Stimulated activated CD4-positive, alpha-beta T cell treated with anti-CD3 and anti-CD28 coated beads, Interleukin-4, amount 100 ng/mL, for 24 hours (primary cell): ENCODE measurements at regions not wholly inside any gene's neighbourhood (a gene's known extent, or its start where the extent isn't known, plus 50 kb on each side); places are given as distances from the start of the nearest gene placed in this dataset.
"Not testable (repeated sequence)": the region's sequence is repeated elsewhere in the genome, so short reads cannot be mapped to it uniquely, and the experiment has no call there.

Experiments used
- DNase-seq: peaks from one replicate; pipeline ENCODE4 v3.0.0-alpha.2; 2020

- DNase-seq: no peak
These were observed 291.5 kb downstream of the SP3 start for GRCh38 chr2:173673640-173674039.

DNA sequence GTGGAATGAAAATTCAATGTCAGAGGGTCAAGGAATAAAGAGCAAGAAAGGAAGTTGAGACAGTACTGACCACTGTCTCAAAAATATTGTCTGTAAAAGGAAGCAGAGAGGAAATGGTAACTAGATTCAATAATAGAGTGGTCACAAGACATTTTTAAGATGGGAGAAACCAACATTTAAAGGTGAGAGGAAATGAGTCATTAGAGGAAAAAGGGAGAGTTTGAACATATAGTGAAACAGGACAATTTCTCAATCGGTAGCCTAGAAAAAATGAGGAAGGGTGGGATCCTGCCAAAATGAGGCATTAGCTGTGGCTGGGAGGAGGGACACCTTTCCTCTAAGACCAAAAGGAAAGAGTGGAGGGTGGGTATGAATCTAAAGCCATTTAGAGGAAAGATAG lies 288.5 kb downstream of the SP3 start:
- no peak for DNase-seq

- DNase-seq: no peak
These were observed 287.0 kb downstream of the SP3 start for GRCh38 chr2:173678186-173678585.

DNA sequence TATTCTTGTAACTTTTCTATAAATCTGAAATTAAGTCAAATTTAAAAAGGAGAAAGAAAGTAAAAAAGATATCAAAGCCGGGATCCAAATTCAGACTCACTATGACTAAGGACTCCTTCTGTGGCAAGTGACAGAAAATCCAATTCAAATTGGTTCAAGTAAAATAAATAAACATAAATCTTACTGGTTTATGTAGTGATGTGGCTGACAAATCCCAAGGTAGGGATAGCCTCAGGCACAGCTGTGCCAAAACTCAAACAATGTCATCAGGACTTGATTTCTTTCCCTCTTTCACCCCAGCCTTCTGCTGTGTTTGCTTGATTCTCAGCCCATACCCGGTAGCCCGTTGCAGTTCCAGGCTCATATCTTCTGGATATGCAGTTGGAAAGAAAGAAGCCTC lies 284.6 kb downstream of the SP3 start:
- DNase-seq: no peak

- DNase-seq: no peak
These were observed 283.1 kb downstream of the SP3 start for GRCh38 chr2:173681881-173682650.

DNA sequence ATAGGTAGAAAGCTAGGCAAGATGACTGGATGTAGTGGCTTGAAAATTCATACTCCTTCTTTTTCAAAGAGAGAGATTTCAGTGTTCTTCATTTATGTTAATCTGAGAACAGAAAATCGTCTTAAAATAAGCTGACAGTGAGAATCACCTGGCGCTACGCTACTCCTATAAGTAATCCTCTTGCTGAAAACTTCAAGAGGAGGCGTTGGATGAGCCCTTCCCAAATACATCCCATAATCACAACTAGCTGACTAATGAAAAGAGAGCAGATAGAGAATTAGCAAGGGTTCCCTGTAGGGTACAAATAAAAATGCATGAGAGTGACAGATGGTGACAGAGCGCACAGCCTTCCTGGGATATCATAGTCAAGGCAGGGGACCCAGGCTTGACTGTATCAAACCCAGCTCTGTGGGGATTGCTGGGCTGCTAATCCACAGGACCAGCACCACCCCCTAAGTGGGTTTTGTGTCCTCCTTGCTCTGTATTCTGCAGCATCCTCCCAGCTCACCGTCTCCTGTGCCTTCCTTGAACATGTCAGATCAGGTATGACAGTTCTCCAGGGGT lies 280.2 kb downstream of the SP3 start:
- DNase-seq: no peak

- DNase-seq: no peak
These were observed 274.8 kb downstream of the SP3 start for GRCh38 chr2:173690349-173690748.

- DNase-seq: no peak
These were observed 273.1 kb downstream of the SP3 start for GRCh38 chr2:173692068-173692467.

DNA sequence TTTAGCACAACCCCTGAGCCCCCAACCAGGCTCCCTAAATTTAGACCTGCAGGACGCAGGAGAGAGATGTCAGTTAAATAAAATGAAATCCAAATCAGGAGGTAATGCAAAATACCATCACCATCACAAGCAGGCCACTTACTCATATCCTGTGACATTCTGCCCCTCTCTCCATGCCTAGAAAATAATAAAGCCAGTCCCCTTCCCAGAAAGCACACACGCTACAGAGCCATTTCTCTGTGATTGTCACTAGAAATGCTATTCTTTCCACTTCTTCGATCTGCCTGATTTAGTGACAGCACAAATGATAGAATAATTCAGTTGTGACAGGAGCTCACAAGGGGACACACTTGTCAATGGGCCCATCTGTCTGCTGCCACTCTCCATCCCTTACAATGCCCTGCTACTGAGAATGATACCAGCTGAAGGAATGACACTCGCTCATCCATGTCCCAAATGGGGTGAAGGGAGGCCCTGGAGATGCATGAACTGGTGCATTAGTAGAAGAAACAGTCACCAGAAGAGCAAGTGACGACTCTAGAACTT lies 272.1 kb downstream of the SP3 start:
- DNase-seq: no peak

DNA sequence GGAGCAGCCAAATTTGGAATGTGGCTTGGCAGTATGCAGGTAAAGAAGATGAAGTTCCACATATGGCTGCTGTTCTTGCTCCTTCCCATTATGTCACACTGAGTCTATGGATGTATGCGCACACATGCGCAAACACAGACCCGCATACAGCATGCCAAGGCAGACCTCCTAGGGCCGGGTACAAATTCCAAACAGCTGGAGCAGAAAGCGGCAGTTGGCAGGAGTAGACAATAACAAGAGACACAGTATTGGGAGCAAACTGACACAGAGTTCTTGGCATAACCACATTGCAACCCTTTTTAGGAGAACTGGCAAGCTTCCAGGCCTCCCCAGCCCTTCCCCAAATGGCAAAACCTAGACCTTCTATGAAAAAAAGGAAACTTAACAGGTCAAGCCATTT lies 268.9 kb downstream of the SP3 start:
- no peak for DNase-seq

- DNase-seq: no peak
These were observed 267.2 kb downstream of the SP3 start for GRCh38 chr2:173697929-173698328.

DNA sequence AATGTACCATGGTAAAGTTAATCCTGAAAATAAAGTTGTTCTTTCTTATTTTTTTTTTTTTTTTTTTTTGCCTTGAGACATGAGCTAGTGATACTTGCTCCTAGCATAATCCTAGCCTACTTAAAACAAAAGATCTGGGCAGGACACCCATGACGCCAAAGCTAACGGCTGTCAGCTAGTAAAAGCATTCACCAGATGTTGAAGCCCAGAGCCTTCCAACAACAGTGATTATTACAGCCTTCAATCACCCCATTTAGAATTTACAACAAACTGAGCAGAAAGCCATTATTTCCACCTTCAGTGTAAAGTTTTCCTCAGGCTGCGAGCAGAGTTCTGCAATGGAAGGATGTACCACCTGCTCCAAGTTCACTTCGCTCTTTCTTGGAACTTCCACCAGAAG lies 259.5 kb downstream of the SP3 start:
- no peak for DNase-seq

DNA sequence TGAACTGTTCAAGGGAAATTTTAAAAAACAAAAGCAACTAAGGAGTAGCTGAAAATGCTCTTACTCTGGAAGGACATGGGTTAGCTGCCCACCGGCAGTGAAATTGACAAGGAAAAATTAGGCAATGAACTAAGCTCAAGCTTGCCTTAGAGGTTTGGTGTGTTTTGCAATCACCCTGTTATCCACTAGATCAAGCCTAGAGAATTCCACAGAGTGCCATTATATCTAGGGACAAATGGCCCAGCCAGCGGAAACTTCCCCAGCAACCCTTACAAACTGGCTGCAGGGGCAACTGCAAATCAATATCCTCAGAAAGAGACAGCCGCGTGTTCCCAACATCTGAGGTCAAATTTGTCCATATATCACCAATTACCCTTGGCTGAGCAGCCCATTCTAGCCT lies 258.2 kb downstream of the SP3 start:
- no peak for DNase-seq

- DNase-seq: no peak
These were observed 256.4 kb downstream of the SP3 start for GRCh38 chr2:173708806-173709205.

GRCh38 chr2:173711816-173712215 lies 253.4 kb downstream of the SP3 start:
- no peak for DNase-seq

- no peak for DNase-seq
These were observed 251.1 kb downstream of the SP3 start for GRCh38 chr2:173713904-173714555.

DNA sequence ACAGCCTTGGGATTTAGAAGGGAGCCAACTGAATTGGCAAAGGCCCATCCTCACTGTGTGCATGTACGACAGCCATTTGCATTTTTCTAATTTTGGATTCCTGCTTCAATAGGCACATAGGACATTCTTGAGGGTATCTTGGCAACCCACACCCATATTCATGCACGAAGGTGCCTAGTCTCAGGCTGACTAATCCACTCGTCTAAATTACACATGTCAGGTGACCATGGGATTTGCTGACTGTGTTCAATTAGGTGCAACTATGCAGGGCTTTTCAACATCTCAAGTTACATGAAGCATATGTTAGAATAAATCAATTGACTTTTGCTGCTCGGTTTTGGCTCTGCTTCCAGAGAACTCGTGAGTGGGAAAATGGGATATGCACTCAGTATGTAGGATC lies 249.7 kb downstream of the SP3 start:
- DNase-seq: no peak

DNA sequence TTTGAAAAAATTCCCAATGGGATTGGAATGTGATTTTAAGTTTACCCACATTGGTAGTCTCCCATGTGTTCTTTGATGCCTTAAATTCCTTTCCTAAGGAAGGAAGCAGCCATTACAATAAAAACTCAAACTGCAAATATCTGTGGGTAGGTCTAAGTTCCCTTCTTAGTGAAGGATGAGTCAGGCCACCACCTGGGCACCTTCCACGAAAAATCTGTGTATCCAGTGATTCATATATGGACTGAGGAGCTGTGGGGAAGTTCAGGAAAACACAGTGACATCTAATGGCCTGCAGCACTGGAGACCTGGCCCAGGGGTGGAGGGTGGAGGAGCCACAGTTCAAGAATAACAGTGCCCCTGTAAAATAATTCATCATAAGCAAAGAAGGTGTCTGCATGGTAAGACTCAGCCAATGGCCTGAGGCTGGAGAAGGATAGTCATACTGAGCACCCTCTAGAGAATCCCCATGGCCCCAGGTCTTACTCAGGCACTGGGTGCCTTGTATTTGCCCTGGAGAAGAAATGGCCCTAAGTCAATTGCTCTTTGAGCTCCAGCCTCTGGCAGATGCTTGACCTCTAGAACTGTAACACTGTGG lies 248.6 kb downstream of the SP3 start:
- no peak for DNase-seq

GRCh38 chr2:173719471-173719870 lies 245.7 kb downstream of the SP3 start:
- DNase-seq: no peak

DNA sequence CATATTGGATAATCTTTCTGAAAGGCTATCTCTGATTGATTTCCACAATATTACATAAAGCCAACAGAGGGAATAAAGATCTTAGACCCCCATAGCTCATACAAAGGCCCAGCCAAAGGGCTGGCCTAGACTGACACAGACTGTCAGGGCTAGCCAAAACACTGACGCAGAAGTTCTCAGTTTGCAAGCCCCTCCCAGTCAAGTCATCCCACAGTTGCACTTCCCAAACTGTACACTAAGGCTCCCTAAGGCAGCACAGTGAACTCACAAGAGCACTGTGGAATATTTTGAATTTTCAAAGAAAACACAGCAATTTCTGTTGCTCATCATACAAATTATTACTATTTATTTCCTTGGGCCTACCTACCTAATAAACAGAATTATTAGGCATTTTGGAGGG lies 244.9 kb downstream of the SP3 start:
- DNase-seq: no peak

- no peak for DNase-seq
These were observed 230.4 kb downstream of the SP3 start for GRCh38 chr2:173734797-173735196.

DNA sequence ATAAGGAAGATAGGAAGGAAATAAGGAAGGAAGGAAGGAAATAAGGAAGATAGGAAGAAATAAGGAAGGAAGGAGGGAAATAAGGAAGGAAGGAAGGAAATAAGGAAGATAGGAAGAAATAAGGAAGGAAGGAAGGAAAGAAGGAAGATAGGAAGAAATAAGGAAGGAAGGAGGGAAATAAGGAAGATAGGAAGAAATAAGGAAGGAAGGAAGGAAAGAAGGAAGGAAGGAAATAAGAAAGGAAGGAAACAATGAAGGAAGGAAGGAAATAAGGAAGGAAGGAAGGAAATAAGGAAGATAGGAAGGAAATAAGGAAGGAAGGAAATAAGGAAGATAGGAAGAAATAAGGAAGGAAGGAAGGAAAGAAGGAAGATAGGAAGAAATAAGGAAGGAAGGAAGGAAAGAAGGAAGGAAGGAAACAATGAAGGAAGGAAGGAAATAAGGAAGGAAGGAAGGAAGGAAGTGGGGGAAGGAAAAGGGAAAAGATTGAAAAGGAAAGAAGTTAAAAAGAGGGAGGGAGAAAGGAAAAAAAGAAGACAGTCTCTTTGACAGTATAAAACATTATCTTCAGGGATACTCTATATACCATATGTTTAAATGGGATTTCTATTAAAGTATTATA lies 227.1 kb downstream of the SP3 start:
- not testable (repeated sequence) for DNase-seq

DNA sequence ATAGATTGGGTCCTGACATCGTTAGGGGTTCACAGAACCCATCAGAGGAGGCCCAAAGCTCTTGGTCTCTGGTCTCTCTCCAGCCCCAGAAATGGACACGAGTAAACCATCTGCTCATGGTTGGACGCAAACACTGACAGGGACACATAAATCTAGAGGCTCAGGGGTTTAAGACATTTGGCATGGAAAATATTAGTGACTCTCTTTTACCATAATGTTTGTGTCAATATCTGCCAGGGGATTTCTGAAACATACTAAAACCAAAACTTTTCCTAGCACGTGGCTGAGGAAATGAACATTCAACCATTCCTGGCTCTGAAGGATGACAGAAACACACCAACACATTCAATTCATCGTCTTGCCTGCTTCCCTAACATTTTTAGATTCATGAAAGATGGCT lies 226.2 kb downstream of the SP3 start:
- DNase-seq: no peak
